ENCODE measurements at regions not wholly inside any gene's neighbourhood (a gene's known extent, or its start where the extent isn't known, plus 50 kb on each side); places are given as distances from the start of the nearest gene placed in this dataset.

DNA sequence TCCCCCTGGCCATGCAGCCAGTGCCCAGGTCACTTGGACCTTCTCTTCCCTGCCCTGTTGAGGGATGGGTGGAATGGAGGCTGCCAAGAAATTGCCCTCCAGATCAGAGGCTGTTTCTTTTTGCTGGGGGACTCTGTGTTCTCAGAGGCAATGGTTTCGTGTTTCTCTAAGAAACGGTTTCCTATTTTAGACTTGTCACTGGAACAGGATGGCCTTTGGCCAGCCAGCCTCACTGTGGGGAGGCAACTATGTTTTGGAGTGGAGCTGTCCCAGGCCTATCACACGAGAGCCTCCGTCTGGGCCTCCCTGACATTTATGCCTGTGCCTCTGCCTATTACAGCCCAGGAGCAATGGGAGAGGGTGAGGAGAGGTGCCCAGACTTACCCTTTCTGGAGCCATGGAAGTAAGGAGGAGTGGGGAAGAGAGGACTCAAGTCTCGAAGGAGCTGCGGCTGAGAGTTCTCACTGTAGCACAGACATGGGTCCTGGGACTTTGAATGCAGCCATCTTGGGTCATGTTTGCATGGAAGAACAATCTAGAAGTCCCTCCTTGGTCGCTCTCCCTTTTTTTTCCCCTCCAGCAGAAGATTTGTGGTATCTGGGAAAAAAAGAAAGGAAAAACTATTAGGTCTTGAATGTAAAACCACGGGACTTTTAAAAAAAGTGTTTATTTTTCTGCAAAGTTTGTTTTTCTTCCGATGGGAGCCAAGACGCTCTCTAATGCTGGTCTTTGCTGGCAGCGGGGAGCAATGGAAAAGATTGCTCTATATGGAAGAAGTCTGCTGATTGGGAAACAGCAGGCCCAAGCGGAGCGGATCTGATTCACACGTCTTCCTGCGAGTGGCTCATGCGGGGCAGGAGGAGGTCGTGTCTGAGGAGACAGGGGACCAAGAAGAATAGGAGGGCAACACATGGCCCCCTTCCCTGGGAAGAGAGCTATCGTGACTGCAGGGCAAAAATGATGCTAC lies 219.2 kb downstream of the FOXD2 start:
- no peak for TF ChIP-seq EZH2phosphoT487 (IDR thresholded peaks at IDR 0.05; ENCODE audit: borderline replicate concordance)
- TF ChIP-seq, protein P1, sequence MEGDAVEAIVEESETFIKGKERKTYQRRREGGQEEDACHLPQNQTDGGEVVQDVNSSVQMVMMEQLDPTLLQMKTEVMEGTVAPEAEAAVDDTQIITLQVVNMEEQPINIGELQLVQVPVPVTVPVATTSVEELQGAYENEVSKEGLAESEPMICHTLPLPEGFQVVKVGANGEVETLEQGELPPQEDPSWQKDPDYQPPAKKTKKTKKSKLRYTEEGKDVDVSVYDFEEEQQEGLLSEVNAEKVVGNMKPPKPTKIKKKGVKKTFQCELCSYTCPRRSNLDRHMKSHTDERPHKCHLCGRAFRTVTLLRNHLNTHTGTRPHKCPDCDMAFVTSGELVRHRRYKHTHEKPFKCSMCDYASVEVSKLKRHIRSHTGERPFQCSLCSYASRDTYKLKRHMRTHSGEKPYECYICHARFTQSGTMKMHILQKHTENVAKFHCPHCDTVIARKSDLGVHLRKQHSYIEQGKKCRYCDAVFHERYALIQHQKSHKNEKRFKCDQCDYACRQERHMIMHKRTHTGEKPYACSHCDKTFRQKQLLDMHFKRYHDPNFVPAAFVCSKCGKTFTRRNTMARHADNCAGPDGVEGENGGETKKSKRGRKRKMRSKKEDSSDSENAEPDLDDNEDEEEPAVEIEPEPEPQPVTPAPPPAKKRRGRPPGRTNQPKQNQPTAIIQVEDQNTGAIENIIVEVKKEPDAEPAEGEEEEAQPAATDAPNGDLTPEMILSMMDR (conservative IDR thresholded peaks at IDR 0.05; ENCODE audit: low read length), result no peak

Measured in Loucy (cell line).